Endothelial cell of umbilical vein (primary cell): ENCODE measurements at regions not wholly inside any gene's neighbourhood (a gene's known extent, or its start where the extent isn't known, plus 50 kb on each side); places are given as distances from the start of the nearest gene placed in this dataset.

ENCODE experiments used
- BruUV-seq: library from RNA; stranded (reverse); fragments of 400-500 nt; replicated peaks from 2 replicates; lab custom pipeline; 2021; lab: Mats Ljungman, UMichigan
- CTCF ChIA-PET: fragments of 300-600, 350-600 bp; sonication (Branson Sonifier 250); formaldehyde crosslinking; loops from one replicate; lab custom pipeline; 2021; ENCODE audit warnings: antibody characterized with exemption, inconsistent platforms; lab: Charles Lee
- POLR2A ChIA-PET: fragments of 300-600, 350-600 bp; sonication (Branson Sonifier 250); formaldehyde crosslinking; loops from one replicate; lab custom pipeline; 2021; ENCODE audit warnings: antibody characterized with exemption, inconsistent platforms; lab: Charles Lee
- DNase-seq: peaks from one replicate; pipeline ENCODE4 v3.0.0-alpha.2; 2011; ENCODE audit warnings: low read depth, low spot score
- FAIRE-seq: peaks from 2 replicates; lab custom pipeline; 2011; peaks lifted over from hg19 to GRCh38; lab: Jason Lieb, UNC
- H2AFZ ChIP-seq: 2 replicates; pipeline ENCODE4 v1.6.0; 2012; ENCODE audit warnings: low read depth, low read length, control low read depth, inconsistent platforms
- H3K27ac ChIP-seq: 2 replicates; pipeline ENCODE4 v1.5.1; 2011; ENCODE audit warnings: low read depth, mild to moderate bottlenecking, control low read depth, low read length, moderate library complexity; ENCODE audit not compliant: insufficient read depth
- H3K27me3 ChIP-seq, 2 experiments: 2 replicates each; pipeline versions ENCODE4 v1.6.0 to v1.6.1; 2011; ENCODE audit warnings: low read length in 2 of 2, mixed read lengths in 1 of 2; ENCODE audit not compliant: control insufficient read depth in 2 of 2, insufficient read depth in 2 of 2
- H3K36me3 ChIP-seq, 2 experiments: 2 replicates in 1 of 2; 3 replicates in 1 of 2; pipeline ENCODE4 v1.5.1; 2011; ENCODE audit warnings: low read length in 2 of 2, mild to moderate bottlenecking in 1 of 2, moderate library complexity in 1 of 2; ENCODE audit not compliant: control insufficient read depth in 2 of 2, insufficient read depth in 2 of 2; ENCODE audit errors: extremely low read depth in 1 of 2
- H3K4me1 ChIP-seq: 3 replicates; pipeline ENCODE4 v1.5.1; 2011; ENCODE audit warnings: mild to moderate bottlenecking, low read length; ENCODE audit not compliant: control insufficient read depth, insufficient read depth; ENCODE audit errors: extremely low read depth
- H3K4me2 ChIP-seq: 2 replicates; pipeline ENCODE4 v1.6.1; 2011; ENCODE audit warnings: low read length, control low read depth, mixed read lengths; ENCODE audit not compliant: insufficient read depth
- H3K4me3 ChIP-seq, 3 experiments: fragments of 200-600 bp in 1 of 3; sonication (generic), shearing (Covaris generic) in 1 of 3; replicated peaks in 1 of 3; 2 replicates each; pipeline ENCODE4 v1.5.1; 2011 to 2016; ENCODE audit warnings: control low read depth in 3 of 3, low read length in 3 of 3, mild to moderate bottlenecking in 2 of 3, inconsistent platforms in 1 of 3, low read depth in 1 of 3, moderate library complexity in 1 of 3; ENCODE audit not compliant: insufficient read depth in 1 of 3
- H3K79me2 ChIP-seq: 2 replicates; pipeline ENCODE4 v1.6.0; 2012; ENCODE audit warnings: low read length, inconsistent platforms; ENCODE audit not compliant: control insufficient read depth, insufficient read depth
- H3K9ac ChIP-seq: replicated peaks from 2 replicates; pipeline ENCODE3; 2011; ENCODE audit warnings: low read length, control low read depth; ENCODE audit not compliant: insufficient read depth; ENCODE audit errors: extremely low read depth
- H3K9me1 ChIP-seq: replicated peaks from 3 replicates; pipeline ENCODE4 v1.6.0; 2011; ENCODE audit warnings: mild to moderate bottlenecking, low read length; ENCODE audit not compliant: control insufficient read depth, insufficient read depth; ENCODE audit errors: extremely low read depth
- H3K9me3 ChIP-seq: replicated peaks from 2 replicates; pipeline ENCODE4 v1.5.1; 2012; ENCODE audit warnings: low read length, inconsistent platforms; ENCODE audit not compliant: control insufficient read depth, insufficient read depth
- H4K20me1 ChIP-seq: replicated peaks from 2 replicates; pipeline ENCODE3; 2011; ENCODE audit warnings: mild to moderate bottlenecking, low read length; ENCODE audit not compliant: control insufficient read depth, insufficient read depth; ENCODE audit errors: extremely low read depth
- CTCF ChIP-seq, 2 donors: IDR thresholded peaks; 1 replicate in 1 of 2; 2 replicates in 1 of 2; pipeline ENCODE4 v1.5.1; 2011; ENCODE audit warnings: low read length in 2 of 2, mild to moderate bottlenecking in 2 of 2, moderate library complexity in 2 of 2, control low read depth in 1 of 2, inconsistent platforms in 1 of 2, low read depth in 1 of 2; ENCODE audit not compliant: insufficient read depth in 1 of 2; ENCODE audit errors: extremely low read depth in 1 of 2
- MAX ChIP-seq: IDR thresholded peaks from 2 replicates; pipeline ENCODE4 v1.6.1; 2011; ENCODE audit not compliant: insufficient read depth, insufficient read length
- MYC ChIP-seq: IDR thresholded peaks from one replicate; pipeline ENCODE4 v1.6.1; 2011; ENCODE audit warnings: mild to moderate bottlenecking, low read depth, low read length
- dilution Hi-C: fragments of 300-500 bp; cut with MboI; formaldehyde crosslinking; loops from one replicate; pipeline ENCODE4 v1.15.0; 2019; ENCODE audit warnings: low sequenced_read_pairs; ENCODE audit not compliant: extremely low pct_ligation_motif_present
- intact Hi-C: fragments of 100-400 bp; cut with micrococcal nuclease; formaldehyde crosslinking; loops from one replicate; pipeline ENCODE4 v1.10.0; 2022

GRCh38 chr12:76713986-76714385 is 49.9 kb upstream of the ZDHHC17 start:
- no TSS peak for BruUV-seq

More at GRCh38 chr12:76713986-76714385, 49.9 kb upstream of the ZDHHC17 start:
- no peaks in the 10 kb centered on the region for H3K9me3 ChIP-seq
- no peak overlapping the region for H2AFZ ChIP-seq
- intact Hi-C loops = loop anchor here (1.0 kb wide), 1 partner anchor 22 kb away; no protein-coding TSS in a partner anchor
- peaks cover 3% of the 10 kb centered on the region for H3K4me1 ChIP-seq
- H4K20me1 ChIP-seq = no peaks in the 10 kb centered on the region
- DNase-seq (no peak), FAIRE-seq (no peak)
- no peaks in the 10 kb centered on the region for H3K9me1 ChIP-seq
- H3K79me2 ChIP-seq = no peaks in the 10 kb centered on the region
- H3K27me3 ChIP-seq = no peaks in the 10 kb centered on the region
- dilution Hi-C loops = no loop called here
- H3K4me2 ChIP-seq = no peak overlapping the region
- TF ChIP-seq MYC (no peak), MAX (no peak), CTCF (IDR thresholded peaks at IDR 0.05; ENCODE audit: extremely low read depth in 1 of 2, insufficient read depth in 1 of 2, low read depth in 1 of 2, low read length in 2 of 2) (no peak)
- no peak overlapping the region for H3K4me3 ChIP-seq
- H3K9ac ChIP-seq = no peak overlapping the region
- POLR2A ChIA-PET = no interaction called here
- CTCF ChIA-PET = interaction anchor here (1.5 kb wide), 1 partner anchor 10 kb away, joined by 6 read pairs; no protein-coding TSS in a partner anchor
- no peaks in the 10 kb centered on the region for H3K36me3 ChIP-seq
- no peak overlapping the region for H3K27ac ChIP-seq
